ENCODE measurements at regions not wholly inside any gene's neighbourhood (a gene's known extent, or its start where the extent isn't known, plus 50 kb on each side); places are given as distances from the start of the nearest gene placed in this dataset.
"Not testable (repeated sequence)": the region's sequence is repeated elsewhere in the genome, so short reads cannot be mapped to it uniquely, and the experiment has no call there.

DNA sequence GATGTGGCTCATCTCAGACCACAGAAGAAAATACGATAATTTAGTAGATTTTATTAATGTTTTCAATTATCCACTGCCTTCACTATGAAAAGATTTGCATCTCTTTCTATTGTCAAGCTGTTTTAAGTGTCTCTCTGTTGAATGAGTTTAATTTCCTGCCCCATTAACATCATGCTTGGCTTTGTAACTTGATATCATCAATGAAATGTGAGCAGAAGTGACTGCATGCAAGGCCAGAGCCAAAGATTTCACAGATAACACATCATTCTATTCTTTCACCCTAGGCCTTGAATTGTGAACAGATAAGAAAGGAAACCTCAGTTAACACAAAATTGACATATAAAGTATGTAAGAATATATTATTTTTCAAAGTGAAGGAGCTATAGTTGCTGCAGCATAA, 986.4 kb upstream of the CDH18 start:
- no peak for DNase-seq (ENCODE audit: low read depth, low spot score)

DNA sequence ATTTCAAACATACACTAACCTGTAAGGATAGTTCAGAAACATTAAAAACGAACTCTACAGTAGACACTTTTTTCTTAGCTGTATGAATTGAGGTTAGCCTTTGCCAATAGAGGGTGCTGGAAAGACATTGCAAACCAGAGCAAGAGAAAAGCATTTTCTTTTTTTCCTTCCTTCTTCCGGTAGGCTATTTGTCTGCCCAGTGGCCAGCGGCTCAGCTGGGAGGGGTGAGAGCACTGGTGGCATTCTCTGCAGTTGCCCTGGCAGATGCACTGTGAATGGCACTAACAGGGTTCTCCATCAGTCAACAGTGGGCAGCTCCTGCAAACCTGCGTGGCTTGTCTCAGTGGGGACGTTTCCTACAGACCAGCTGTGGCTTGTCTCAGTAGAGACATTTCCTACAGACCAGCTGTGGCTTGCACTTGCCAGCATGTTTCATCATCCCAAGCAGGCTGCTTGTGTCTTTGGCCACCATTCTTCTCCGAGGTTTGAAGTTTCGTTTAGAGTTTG, 984.5 kb upstream of the CDH18 start:
- no peak overlapping the region for H3K4me3 ChIP-seq (ENCODE audit: low read length)
- no peak for DNase-seq (ENCODE audit: low read depth, low spot score)

More for the DNA sequence above, 986.4 kb upstream of the CDH18 start:
- H3K4me3 ChIP-seq (ENCODE audit: low read length), result no peak overlapping the region

DNA sequence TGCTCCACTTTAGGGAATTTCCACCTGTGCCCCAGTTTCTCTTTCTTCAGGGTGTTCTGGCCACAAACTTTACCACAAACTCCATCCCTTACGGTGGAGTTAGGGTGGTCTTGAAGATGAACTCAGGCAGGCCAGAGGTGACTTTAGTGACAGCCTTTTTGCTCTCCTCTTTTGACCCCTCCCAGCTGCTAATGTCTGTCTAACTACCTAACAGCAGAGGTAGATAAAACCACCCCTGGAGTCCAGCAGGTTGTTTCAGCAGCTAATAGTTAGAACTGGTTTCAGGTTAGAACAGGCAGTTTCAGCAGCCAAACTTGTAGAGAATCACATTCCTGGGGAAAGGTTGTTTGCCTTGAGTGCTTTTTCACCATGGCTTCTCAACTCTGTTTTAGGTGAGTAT, 971.3 kb upstream of the CDH18 start:
- DNase-seq (ENCODE audit: low read depth, low spot score), result no peak
- no peak overlapping the region for H3K4me3 ChIP-seq (ENCODE audit: low read length)

- DNase-seq (ENCODE audit: low read depth, low spot score), result no peak
- no peak overlapping the region for H3K4me3 ChIP-seq (ENCODE audit: low read length)
These were observed 970.6 kb upstream of the CDH18 start for GRCh38 chr5:20958641-20959040.

DNA sequence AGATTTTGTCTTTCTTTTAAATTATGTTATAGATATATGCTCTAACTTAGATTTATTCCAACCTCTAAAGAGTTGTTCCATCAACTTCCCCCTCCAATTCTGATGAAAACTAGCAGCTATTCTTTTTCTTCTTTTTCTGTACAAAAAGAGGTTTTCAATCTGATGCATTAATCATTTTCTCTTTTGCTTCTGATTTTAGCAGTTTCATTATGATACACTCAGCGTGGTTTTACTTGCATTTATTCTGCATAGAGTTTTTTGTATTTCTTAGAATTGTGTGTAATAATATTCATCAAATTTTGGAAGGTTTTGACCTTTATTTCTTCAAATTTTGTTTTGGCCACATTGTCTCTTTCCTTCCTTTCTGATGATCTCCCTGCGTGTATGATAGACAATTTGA, 968.1 kb upstream of the CDH18 start:
- H3K4me3 ChIP-seq (ENCODE audit: low read length), result no peak overlapping the region
- DNase-seq (ENCODE audit: low read depth, low spot score), result no peak

GRCh38 chr5:20949636-20950035, 961.6 kb upstream of the CDH18 start:
- no peak for DNase-seq (ENCODE audit: low read depth, low spot score)
- no peak overlapping the region for H3K4me3 ChIP-seq (ENCODE audit: low read length)

- DNase-seq (ENCODE audit: low read depth, low spot score); H3K4me3 ChIP-seq (ENCODE audit: low read length): not testable (repeated sequence)
These were observed 955.4 kb upstream of the CDH18 start for GRCh38 chr5:20943183-20943971.

GRCh38 chr5:20942603-20943002, 954.6 kb upstream of the CDH18 start:
- DNase-seq (ENCODE audit: low read depth, low spot score); H3K4me3 ChIP-seq (ENCODE audit: low read length): not testable (repeated sequence)

DNA sequence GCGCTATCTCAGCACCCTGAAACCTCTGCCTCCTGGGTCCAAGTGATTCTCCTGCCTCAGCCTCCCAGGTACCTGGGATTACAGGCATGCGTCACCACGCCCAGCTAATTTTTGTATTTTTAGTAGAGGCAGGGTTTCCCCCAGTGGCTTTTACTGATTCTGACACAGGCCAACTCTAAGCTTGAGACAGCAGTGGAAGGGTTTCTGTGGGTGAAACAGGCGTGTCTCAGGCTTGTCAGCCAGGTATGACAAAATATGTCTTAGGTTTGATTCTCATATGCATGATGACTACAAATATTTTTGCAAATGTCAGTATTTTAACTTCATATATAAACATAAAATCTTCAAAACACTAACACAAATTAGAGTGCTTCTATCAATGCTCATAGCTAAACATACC, 952.8 kb upstream of the CDH18 start:
- not testable (repeated sequence) for DNase-seq (ENCODE audit: low read depth, low spot score); H3K4me3 ChIP-seq (ENCODE audit: low read length)

- not testable (repeated sequence) for H3K4me3 ChIP-seq (ENCODE audit: low read length); DNase-seq (ENCODE audit: low read depth, low spot score)
These were observed 902.9 kb upstream of the CDH18 start for GRCh38 chr5:20890936-20891335.

DNA sequence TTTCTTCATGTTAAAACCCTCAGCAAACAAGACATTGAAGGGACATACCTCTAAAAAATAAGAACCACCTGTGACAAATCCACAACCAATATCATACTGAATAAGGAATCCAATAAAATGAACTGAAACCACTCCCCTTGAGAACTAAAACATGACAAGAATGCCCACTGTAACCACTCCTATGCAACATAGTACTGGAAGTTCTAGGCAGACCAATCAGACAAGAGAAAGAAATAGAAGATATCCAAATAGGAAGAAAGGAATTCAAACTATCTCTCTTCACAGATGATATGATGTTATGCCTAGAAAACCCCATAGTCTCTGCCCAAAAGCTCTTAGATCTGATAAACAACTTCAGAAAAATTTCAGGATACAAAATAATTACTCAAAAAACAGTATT, 887.7 kb upstream of the CDH18 start:
- not testable (repeated sequence) for H3K4me3 ChIP-seq (ENCODE audit: low read length); DNase-seq (ENCODE audit: low read depth, low spot score)

DNA sequence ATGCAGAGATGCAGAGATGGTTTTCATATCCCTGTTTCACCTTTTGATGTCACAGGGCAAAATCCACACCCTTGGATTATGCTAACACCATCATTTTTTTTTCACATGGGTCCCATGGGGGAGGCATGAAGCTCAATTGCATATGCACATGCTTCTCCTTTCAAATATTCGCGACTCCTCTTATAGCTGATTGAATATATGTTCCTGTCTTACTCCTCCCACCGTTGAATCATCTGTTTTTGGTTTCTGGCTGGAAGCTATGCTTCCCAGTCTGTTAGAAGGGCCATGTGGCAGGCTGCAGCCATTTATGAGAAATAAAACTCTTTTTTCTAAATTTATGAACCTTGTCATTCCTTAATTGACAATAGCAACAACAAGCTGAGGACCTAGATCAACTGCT, 877.9 kb upstream of the CDH18 start:
- DNase-seq (ENCODE audit: low read depth, low spot score); H3K4me3 ChIP-seq (ENCODE audit: low read length): not testable (repeated sequence)

DNA sequence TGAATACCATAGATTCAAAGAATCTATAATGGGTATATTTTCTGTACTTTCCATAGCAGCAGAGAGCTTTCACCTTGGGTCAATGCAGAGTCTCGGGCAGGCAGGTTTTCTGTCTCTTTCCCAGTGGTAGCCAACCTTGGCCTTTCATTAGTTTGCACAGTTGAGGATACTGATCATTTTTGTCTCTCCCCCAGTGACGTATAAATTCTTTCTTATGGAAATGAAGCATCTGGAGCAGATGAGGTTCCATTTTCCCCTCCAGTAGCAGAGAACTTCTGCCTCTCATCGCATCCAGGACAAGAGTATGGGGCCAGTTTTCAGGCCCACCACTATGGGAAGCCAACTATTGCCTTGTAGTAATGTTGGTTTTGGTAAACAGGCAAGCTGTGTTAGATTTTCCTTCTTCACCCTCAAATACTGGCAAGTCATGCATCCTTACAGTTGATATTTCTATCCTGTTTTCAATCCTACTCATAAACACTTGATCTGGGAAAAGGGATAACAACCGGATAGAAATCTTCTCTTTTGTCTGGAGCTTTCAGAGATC, 845.2 kb upstream of the CDH18 start:
- no peak overlapping the region for H3K4me3 ChIP-seq (ENCODE audit: low read length)
- no peak for DNase-seq (ENCODE audit: low read depth, low spot score)

GRCh38 chr5:20832204-20833080, 844.4 kb upstream of the CDH18 start:
- H3K4me3 ChIP-seq (ENCODE audit: low read length), result no peak overlapping the region
- no peak for DNase-seq (ENCODE audit: low read depth, low spot score)

GRCh38 chr5:20825951-20826350, 838.0 kb upstream of the CDH18 start:
- not testable (repeated sequence) for DNase-seq (ENCODE audit: low read depth, low spot score); H3K4me3 ChIP-seq (ENCODE audit: low read length)

DNA sequence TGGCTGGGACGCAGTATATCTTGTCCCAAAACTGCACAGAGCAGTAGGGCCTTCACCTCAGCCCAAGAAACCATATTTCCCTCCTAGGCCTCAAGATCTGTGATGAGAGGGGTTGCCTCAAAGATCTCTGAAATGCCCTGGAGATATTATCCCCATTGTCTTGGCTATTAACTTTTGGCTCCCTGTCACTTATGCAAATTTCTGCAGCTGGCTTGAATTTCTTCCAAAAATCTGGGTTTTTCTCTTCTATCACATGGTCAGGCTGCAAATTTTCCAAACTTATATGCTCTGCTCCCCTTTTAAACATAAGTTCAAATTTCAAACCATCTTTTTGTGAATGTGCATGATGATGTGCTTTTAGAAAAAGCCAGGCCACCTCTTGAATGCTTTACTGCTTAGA, 809.2 kb upstream of the CDH18 start:
- not testable (repeated sequence) for DNase-seq (ENCODE audit: low read depth, low spot score)

DNA sequence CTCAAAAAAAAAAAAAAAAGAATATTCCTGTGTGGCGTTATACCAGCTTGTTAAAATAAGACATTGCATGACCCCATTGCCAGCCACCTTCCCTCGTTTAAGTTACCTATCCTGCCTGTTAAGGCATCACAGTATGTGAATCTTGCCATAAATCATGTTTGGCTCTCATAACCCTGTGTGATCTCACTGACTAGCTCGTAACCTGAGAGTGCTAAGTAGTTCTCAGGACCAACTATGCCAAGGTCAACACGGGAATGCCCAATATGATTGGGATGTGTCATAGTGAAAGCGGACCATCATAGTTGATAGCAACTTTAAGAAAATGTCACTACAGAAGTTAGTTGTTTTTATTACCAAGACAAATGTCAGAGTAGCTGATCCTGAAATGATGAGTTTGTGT, 796.8 kb upstream of the CDH18 start:
- DNase-seq (ENCODE audit: low read depth, low spot score); H3K4me3 ChIP-seq (ENCODE audit: low read length): not testable (repeated sequence)

More for the DNA sequence above, 809.2 kb upstream of the CDH18 start:
- H3K4me3 ChIP-seq (ENCODE audit: low read length), result not testable (repeated sequence)

GRCh38 chr5:20783484-20783883, 795.5 kb upstream of the CDH18 start:
- not testable (repeated sequence) for DNase-seq (ENCODE audit: low read depth, low spot score); H3K4me3 ChIP-seq (ENCODE audit: low read length)

DNA sequence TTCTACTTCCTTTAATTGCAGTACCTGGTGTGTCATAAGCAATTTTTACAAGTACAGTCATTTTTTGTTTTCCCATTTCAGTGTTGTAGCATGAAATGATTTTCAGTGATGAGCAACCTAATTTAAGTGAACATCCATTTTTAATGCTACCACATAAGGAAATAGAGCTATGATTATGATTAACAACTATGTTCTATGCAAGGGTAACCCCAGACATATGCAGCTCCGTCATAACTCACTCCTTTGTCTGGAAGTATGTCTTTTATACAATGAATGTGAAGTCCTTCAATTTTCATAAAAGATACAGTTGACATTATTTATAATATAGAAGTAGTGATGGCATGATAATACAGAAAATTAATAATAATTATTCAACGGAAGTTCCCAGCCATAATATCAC, 783.3 kb upstream of the CDH18 start:
- not testable (repeated sequence) for DNase-seq (ENCODE audit: low read depth, low spot score); H3K4me3 ChIP-seq (ENCODE audit: low read length)

DNA sequence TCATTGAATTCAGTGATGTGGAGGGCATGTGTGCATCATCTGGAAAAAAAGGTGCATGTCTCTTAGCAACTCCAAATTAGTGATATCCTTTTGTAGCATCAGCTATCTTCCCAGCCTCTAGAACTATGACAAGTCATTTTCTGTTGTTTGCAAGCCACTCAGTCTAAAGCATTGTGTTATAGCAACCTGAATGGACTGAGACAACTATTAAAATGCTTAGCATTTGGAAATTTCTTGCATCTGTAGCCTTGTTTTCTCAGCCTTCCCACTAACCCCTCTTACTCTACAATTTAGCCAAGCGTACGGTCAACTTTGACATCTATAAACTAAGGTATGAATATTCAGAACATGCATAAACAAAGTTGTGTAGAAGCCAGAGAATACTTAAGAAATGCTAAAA, 777.1 kb upstream of the CDH18 start:
- not testable (repeated sequence) for H3K4me3 ChIP-seq (ENCODE audit: low read length); DNase-seq (ENCODE audit: low read depth, low spot score)

Data from Jurkat, Clone E6-1 (cell line).